Gastrocnemius medialis (tissue), 4 donors: ENCODE measurements at regions not wholly inside any gene's neighbourhood (a gene's known extent, or its start where the extent isn't known, plus 50 kb on each side); places are given as distances from the start of the nearest gene placed in this dataset.

ENCODE experiments used
- ATAC-seq, 2 donors: fragments of 150-250 bp; one replicate each; pipeline ENCODE4 v1.9.1; 2016
- DNase-seq, 2 donors: peaks; one replicate each; pipeline ENCODE4 v3.0.0-alpha.2; 2019
- H3K27ac ChIP-seq, 4 donors: fragments of 200-600 bp; sonication (generic); 1 replicate in 1 of 4; 2 replicates in 3 of 4; pipeline ENCODE4 v1.5.1; 2016 to 2018; ENCODE audit warnings: mild to moderate bottlenecking in 2 of 4, moderate library complexity in 1 of 4
- H3K27me3 ChIP-seq, 3 donors: fragments of 200-600 bp; sonication (generic) in 2 of 3; 1 replicate in 1 of 3; 2 replicates in 2 of 3; pipeline versions ENCODE4 v1.5.1 to v1.6.0; 2016 to 2019; ENCODE audit warnings: mild to moderate bottlenecking in 1 of 3, moderate library complexity in 1 of 3
- H3K36me3 ChIP-seq, 2 donors: fragments of 200-600 bp; sonication (generic) in 1 of 2; one replicate each; pipeline ENCODE4 v1.5.1; 2017 to 2018
- H3K4me1 ChIP-seq, 2 donors: fragments of 200-600 bp; sonication (generic) in 1 of 2; one replicate each; pipeline ENCODE4 v1.5.1; 2016 to 2017; ENCODE audit warnings: mild to moderate bottlenecking in 2 of 2
- H3K4me3 ChIP-seq, 4 donors: fragments of 200-600 bp; sonication (generic) in 3 of 4; 1 replicate in 1 of 4; 2 replicates in 3 of 4; pipeline ENCODE4 v1.5.1; 2016 to 2019; ENCODE audit warnings: mild to moderate bottlenecking in 2 of 4
- H3K9me3 ChIP-seq, 3 donors: fragments of 200-600 bp; sonication (generic) in 2 of 3; 1 replicate in 1 of 3; 2 replicates in 2 of 3; pipeline ENCODE4 v1.5.1; 2016 to 2019
- POLR2A ChIP-seq, 2 donors: fragments of 450-650 bp; IDR thresholded peaks; one replicate each; pipeline ENCODE4 v1.6.1; 2017; ENCODE audit warnings: antibody characterized with exemption in 2 of 2, mild to moderate bottlenecking in 2 of 2, moderate library complexity in 2 of 2
- in situ Hi-C, 4 donors: fragments of 200-750 bp; cut with MboI; loops; one replicate each; pipeline versions ENCODE4 v1.15.0 to v1.8.0; 2017; ENCODE audit warnings: low sequenced_read_pairs in 4 of 4
- intact Hi-C: fragments of 100-400 bp; cut with DNase I; formaldehyde crosslinking; loops from one replicate; pipeline ENCODE4 v1.15.1; 2023; ENCODE audit warnings: low total_unique reads
- TF ChIP-seq, protein P1 (sequence below), 5 experiments: fragments of 450-650 bp in 3 of 5; fragments of 200-600 bp in 2 of 5; sonication (generic) in 2 of 5; IDR thresholded peaks in 4 of 5; conservative IDR thresholded peaks in 1 of 5; 1 replicate in 4 of 5; 2 replicates in 1 of 5; pipeline ENCODE4 v1.5.1; 2016 to 2019; ENCODE audit warnings: antibody characterized with exemption in 5 of 5, mild to moderate bottlenecking in 3 of 5, moderate library complexity in 3 of 5

GRCh38 chr18:2121224-2121623 is 450.1 kb downstream of the METTL4 start:
- Histone ChIP-seq H3K4me1 (no peaks in the 10 kb centered on the region), H3K27me3 (no peaks in the 10 kb centered on the region), H3K9me3 (no peaks in the 10 kb centered on the region), H3K36me3 (no peaks in the 10 kb centered on the region), H3K4me3 (no peak overlapping the region), H3K27ac (no peak overlapping the region)
- DNase-seq, result no peak
- intact Hi-C loops, result no loop called here
- TF ChIP-seq, protein P1, sequence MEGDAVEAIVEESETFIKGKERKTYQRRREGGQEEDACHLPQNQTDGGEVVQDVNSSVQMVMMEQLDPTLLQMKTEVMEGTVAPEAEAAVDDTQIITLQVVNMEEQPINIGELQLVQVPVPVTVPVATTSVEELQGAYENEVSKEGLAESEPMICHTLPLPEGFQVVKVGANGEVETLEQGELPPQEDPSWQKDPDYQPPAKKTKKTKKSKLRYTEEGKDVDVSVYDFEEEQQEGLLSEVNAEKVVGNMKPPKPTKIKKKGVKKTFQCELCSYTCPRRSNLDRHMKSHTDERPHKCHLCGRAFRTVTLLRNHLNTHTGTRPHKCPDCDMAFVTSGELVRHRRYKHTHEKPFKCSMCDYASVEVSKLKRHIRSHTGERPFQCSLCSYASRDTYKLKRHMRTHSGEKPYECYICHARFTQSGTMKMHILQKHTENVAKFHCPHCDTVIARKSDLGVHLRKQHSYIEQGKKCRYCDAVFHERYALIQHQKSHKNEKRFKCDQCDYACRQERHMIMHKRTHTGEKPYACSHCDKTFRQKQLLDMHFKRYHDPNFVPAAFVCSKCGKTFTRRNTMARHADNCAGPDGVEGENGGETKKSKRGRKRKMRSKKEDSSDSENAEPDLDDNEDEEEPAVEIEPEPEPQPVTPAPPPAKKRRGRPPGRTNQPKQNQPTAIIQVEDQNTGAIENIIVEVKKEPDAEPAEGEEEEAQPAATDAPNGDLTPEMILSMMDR (IDR thresholded peaks at IDR 0.05 in 4 of 5, conservative IDR thresholded peaks at IDR 0.05 in 1 of 5), result no peak
- TF ChIP-seq POLR2A (IDR thresholded peaks at IDR 0.05), result no peak
- ATAC-seq, result no peak
- in situ Hi-C loops, result no loop called here

- Histone ChIP-seq H3K27me3 (no peaks in the 10 kb centered on the region), H3K4me3 (no peak overlapping the region), H3K4me1 (no peaks in the 10 kb centered on the region), H3K36me3 (no peaks in the 10 kb centered on the region), H3K9me3 (no peaks in the 10 kb centered on the region), H3K27ac (no peak overlapping the region)
- no peak for TF ChIP-seq POLR2A (IDR thresholded peaks at IDR 0.05)
- TF ChIP-seq, protein P1 (IDR thresholded peaks at IDR 0.05 in 4 of 5, conservative IDR thresholded peaks at IDR 0.05 in 1 of 5), result no peak
- ATAC-seq, result no peak
- intact Hi-C loops, result no loop called here
- in situ Hi-C loops, result no loop called here
- DNase-seq, result no peak
These were observed 448.2 kb downstream of the METTL4 start for GRCh38 chr18:2123077-2123476.

DNA sequence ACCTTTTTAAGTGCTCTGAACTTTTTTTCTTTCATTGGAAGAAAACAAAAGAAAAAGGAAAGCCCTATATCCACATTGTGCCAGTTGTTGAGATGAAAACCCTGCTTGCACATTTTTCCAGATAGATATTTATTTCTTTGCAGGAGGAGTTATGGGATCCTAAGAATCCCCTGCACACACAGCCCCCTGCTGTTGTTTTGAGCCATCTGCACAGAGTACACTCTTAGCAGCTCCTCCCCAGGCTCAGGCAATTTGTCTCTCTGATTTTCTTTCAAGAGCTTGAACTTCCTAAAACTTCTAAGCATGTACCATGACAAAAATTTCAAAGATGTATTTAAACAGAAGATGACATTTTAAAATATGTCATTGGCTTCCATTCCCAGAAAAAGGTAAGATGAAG is 436.9 kb downstream of the METTL4 start:
- Histone ChIP-seq H3K4me1 (no peaks in the 10 kb centered on the region), H3K27ac (no peak overlapping the region), H3K4me3 (no peak overlapping the region), H3K9me3 (no peaks in the 10 kb centered on the region), H3K27me3 (no peaks in the 10 kb centered on the region), H3K36me3 (no peaks in the 10 kb centered on the region)
- ATAC-seq (no peak), DNase-seq (no peak)
- intact Hi-C loops, result no loop called here
- no peak for TF ChIP-seq POLR2A (IDR thresholded peaks at IDR 0.05)
- TF ChIP-seq, protein P1 (IDR thresholded peaks at IDR 0.05 in 4 of 5, conservative IDR thresholded peaks at IDR 0.05 in 1 of 5), result no peak
- in situ Hi-C loops, result no loop called here

GRCh38 chr18:2135309-2135708 is 436.0 kb downstream of the METTL4 start:
- H3K27ac ChIP-seq, result no peak overlapping the region
- ATAC-seq (no peak), DNase-seq (no peak)
- intact Hi-C loops (no loop called here), in situ Hi-C loops (no loop called here)
- H3K27me3 ChIP-seq, result no peaks in the 10 kb centered on the region
- no peaks in the 10 kb centered on the region for H3K9me3 ChIP-seq
- TF ChIP-seq, protein P1 (IDR thresholded peaks at IDR 0.05 in 4 of 5, conservative IDR thresholded peaks at IDR 0.05 in 1 of 5), result no peak
- no peak for TF ChIP-seq POLR2A (IDR thresholded peaks at IDR 0.05)
- H3K4me3 ChIP-seq, result no peak overlapping the region
- H3K4me1 ChIP-seq, result no peaks in the 10 kb centered on the region
- H3K36me3 ChIP-seq, result no peaks in the 10 kb centered on the region

GRCh38 chr18:2138552-2138951 is 432.8 kb downstream of the METTL4 start:
- no peaks in the 10 kb centered on the region for H3K4me1 ChIP-seq
- no peak overlapping the region for H3K27ac ChIP-seq
- H3K4me3 ChIP-seq, result no peak overlapping the region
- ATAC-seq (no peak), DNase-seq (no peak)
- no peaks in the 10 kb centered on the region for H3K36me3 ChIP-seq
- in situ Hi-C loops (no loop called here), intact Hi-C loops (no loop called here)
- no peaks in the 10 kb centered on the region for H3K27me3 ChIP-seq
- no peaks in the 10 kb centered on the region for H3K9me3 ChIP-seq
- TF ChIP-seq, protein P1 (IDR thresholded peaks at IDR 0.05 in 4 of 5, conservative IDR thresholded peaks at IDR 0.05 in 1 of 5), result no peak
- TF ChIP-seq POLR2A (IDR thresholded peaks at IDR 0.05), result no peak
